ENCODE measurements at regions not wholly inside any gene's neighbourhood (a gene's known extent, or its start where the extent isn't known, plus 50 kb on each side); places are given as distances from the start of the nearest gene placed in this dataset.

- TF ChIP-seq CTCF (IDR thresholded peaks at IDR 0.05) (no peak), ZFX (IDR thresholded peaks at IDR 0.05; ENCODE audit: borderline replicate concordance) (no peak)
These were observed 263.2 kb downstream of the BUD13 start for GRCh38 chr11:116509551-116509950.

All from 22Rv1 (cell line).